OCI-LY1 (cell line): ENCODE measurements at regions not wholly inside any gene's neighbourhood (a gene's known extent, or its start where the extent isn't known, plus 50 kb on each side); places are given as distances from the start of the nearest gene placed in this dataset.

Experiments used
- H2AFZ ChIP-seq: fragments of 200-600 bp; sonication (generic), shearing (Covaris generic); 2 replicates; pipeline ENCODE4 v1.6.0; 2014; ENCODE audit warnings: antibody characterized with exemption, mild to moderate bottlenecking, low read length
- H3F3A ChIP-seq: fragments of 200-600 bp; sonication (generic), shearing (Covaris generic); 2 replicates; pipeline ENCODE4 v1.6.0; 2014; ENCODE audit warnings: mild to moderate bottlenecking, antibody characterized with exemption, low read length, moderate library complexity; ENCODE audit not compliant: insufficient read depth
- H3K27ac ChIP-seq: fragments of 200-600 bp; sonication (generic); 2 replicates; pipeline ENCODE4 v1.5.1; 2014; ENCODE audit warnings: low read length, mixed run types, mild to moderate bottlenecking, low read depth; ENCODE audit not compliant: poor library complexity, severe bottlenecking
- H3K27me3 ChIP-seq: fragments of 200-600 bp; sonication (generic); 2 replicates; pipeline ENCODE4 v1.6.0; 2014; ENCODE audit warnings: antibody characterized with exemption, mild to moderate bottlenecking, low read length, moderate library complexity; ENCODE audit not compliant: insufficient read depth
- H3K36me3 ChIP-seq: fragments of 200-600 bp; sonication (generic); 2 replicates; pipeline ENCODE4 v1.6.1; 2014; ENCODE audit warnings: mild to moderate bottlenecking, antibody characterized with exemption, low read length, moderate library complexity, mixed read lengths; ENCODE audit not compliant: insufficient read depth
- H3K4me1 ChIP-seq: fragments of 200-600 bp; sonication (generic); 2 replicates; pipeline ENCODE4 v1.5.1; 2014; ENCODE audit warnings: mild to moderate bottlenecking, low read length, moderate library complexity; ENCODE audit not compliant: insufficient read depth, severe bottlenecking
- H3K4me2 ChIP-seq: fragments of 200-600 bp; sonication (generic), shearing (Covaris generic); 2 replicates; pipeline ENCODE4 v1.6.1; 2014; ENCODE audit warnings: low read length
- H3K4me3 ChIP-seq: fragments of 200-600 bp; sonication (generic); 2 replicates; pipeline ENCODE4 v1.5.1; 2014; ENCODE audit warnings: low read length, low read depth, mild to moderate bottlenecking, mixed read lengths; ENCODE audit not compliant: poor library complexity, severe bottlenecking
- H3K79me2 ChIP-seq: fragments of 200-600 bp; shearing (Covaris generic); 2 replicates; pipeline ENCODE4 v1.6.1; 2016; ENCODE audit warnings: mixed run types, low read length, mixed read lengths; ENCODE audit not compliant: insufficient read depth
- H3K9ac ChIP-seq: fragments of 200-600 bp; sonication (generic), shearing (Covaris generic); 2 replicates; pipeline ENCODE4 v1.6.1; 2014; ENCODE audit warnings: mild to moderate bottlenecking, low read length, mixed read lengths
- H3K9me2 ChIP-seq: fragments of 200-600 bp; sonication (generic), shearing (Covaris generic); 2 replicates; pipeline ENCODE4 v1.6.1; 2014; ENCODE audit warnings: low read depth, mild to moderate bottlenecking, low read length, mixed read lengths
- H3K9me3 ChIP-seq: fragments of 200-600 bp; shearing (Covaris generic); 2 replicates; pipeline ENCODE4 v1.6.1; 2014; ENCODE audit warnings: low read length, mixed read lengths
- H4K20me1 ChIP-seq: fragments of 200-600 bp; sonication (generic), shearing (Covaris generic); 2 replicates; pipeline ENCODE4 v1.6.0; 2016; ENCODE audit warnings: mild to moderate bottlenecking, low read length; ENCODE audit not compliant: insufficient read depth
- EZH2 ChIP-seq: fragments of 200-600 bp; sonication (generic), shearing (Covaris generic); IDR thresholded peaks from 2 replicates; pipeline ENCODE4 v1.8.0; 2017; ENCODE audit warnings: borderline replicate concordance, mixed run types, mild to moderate bottlenecking, antibody characterized with exemption, low read length, moderate library complexity, mixed read lengths
- TF ChIP-seq, protein P1 (sequence below): fragments of 200-600 bp; sonication (generic), shearing (Covaris generic); IDR thresholded peaks from 2 replicates; pipeline ENCODE4 v1.5.1; 2017; ENCODE audit warnings: mild to moderate bottlenecking, antibody characterized with exemption, low read length, moderate library complexity, mixed read lengths

DNA sequence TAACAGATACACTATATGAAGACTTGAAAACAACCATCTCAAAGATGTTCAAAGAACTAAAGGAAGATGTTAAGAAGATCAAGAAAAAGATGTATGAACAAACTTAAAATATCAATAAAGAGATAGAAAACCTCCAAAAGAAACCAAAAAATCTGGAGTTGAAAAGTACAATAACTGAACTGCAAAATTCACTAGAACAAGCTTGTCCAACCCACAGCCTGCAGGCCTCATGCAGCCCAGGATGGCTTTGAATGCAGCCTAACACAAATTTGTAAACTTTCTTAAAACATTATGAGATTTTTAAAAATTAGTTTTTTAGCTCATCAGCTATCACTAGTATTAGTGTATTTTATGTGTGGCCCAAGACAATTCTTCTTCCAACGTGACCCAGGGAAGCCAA, 77.0 kb upstream of the DCTD start:
- Histone ChIP-seq H3K9me2 (no peaks in the 10 kb centered on the region), H4K20me1 (no peaks in the 10 kb centered on the region), H3K36me3 (no peaks in the 10 kb centered on the region), H2AFZ (no peak overlapping the region), H3K27ac (no peak overlapping the region), H3K79me2 (no peaks in the 10 kb centered on the region), H3K4me2 (no peak overlapping the region), H3K9ac (no peak overlapping the region), H3K27me3 (no peaks in the 10 kb centered on the region), H3F3A (no peaks in the 10 kb centered on the region), H3K4me1 (no peaks in the 10 kb centered on the region), H3K9me3 (no peaks in the 10 kb centered on the region), H3K4me3 (no peak overlapping the region)
- TF ChIP-seq EZH2: no peak
- TF ChIP-seq, protein P1, sequence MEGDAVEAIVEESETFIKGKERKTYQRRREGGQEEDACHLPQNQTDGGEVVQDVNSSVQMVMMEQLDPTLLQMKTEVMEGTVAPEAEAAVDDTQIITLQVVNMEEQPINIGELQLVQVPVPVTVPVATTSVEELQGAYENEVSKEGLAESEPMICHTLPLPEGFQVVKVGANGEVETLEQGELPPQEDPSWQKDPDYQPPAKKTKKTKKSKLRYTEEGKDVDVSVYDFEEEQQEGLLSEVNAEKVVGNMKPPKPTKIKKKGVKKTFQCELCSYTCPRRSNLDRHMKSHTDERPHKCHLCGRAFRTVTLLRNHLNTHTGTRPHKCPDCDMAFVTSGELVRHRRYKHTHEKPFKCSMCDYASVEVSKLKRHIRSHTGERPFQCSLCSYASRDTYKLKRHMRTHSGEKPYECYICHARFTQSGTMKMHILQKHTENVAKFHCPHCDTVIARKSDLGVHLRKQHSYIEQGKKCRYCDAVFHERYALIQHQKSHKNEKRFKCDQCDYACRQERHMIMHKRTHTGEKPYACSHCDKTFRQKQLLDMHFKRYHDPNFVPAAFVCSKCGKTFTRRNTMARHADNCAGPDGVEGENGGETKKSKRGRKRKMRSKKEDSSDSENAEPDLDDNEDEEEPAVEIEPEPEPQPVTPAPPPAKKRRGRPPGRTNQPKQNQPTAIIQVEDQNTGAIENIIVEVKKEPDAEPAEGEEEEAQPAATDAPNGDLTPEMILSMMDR: no peak

DNA sequence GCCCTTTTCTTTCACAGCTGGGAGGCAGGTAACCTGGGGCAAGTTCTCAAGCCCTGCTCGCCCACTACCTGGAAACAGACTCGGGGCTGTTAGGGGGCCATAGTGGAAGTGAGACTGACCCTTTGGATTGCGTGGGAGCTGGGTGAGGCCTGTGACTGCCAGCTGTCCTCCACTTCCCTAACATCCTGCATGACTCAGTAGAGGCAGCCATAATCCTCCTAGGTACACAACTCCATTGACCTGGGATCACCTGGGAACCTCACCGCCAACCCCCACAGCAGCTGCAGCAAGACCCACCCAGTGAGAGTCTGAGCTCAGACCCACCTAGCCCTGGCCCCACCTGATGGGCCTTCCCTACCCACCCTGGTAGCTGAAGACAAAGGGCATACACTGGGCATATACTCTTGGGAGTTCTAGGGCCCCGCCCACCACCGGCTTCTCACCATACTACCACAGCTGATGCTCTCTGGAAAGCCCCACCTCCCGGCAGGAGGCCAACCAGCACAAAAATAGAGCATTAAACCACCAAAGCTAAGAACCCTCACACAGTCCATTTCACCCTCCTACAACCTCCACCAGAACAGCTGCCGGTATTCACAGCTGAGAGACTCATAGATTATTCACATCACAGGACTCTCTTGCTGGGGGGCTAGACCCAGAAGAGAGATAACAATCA, 61.1 kb upstream of the DCTD start:
- TF ChIP-seq, protein P1: no peak
- TF ChIP-seq EZH2: no peak
- no peak overlapping the region for H3K4me3 ChIP-seq
- H3K9me2 ChIP-seq: no peaks in the 10 kb centered on the region
- no peak overlapping the region for H3K27ac ChIP-seq
- H3K4me1 ChIP-seq: no peaks in the 10 kb centered on the region
- no peaks in the 10 kb centered on the region for H3K36me3 ChIP-seq
- H3K79me2 ChIP-seq: no peaks in the 10 kb centered on the region
- H4K20me1 ChIP-seq: no peaks in the 10 kb centered on the region
- no peaks in the 10 kb centered on the region for H3K9me3 ChIP-seq
- H3K4me2 ChIP-seq: no peak overlapping the region
- H2AFZ ChIP-seq: no peak overlapping the region
- no peaks in the 10 kb centered on the region; the same call in 1 of the 2 replicates for H3K27me3 ChIP-seq
- H3F3A ChIP-seq: no peaks in the 10 kb centered on the region
- no peak overlapping the region for H3K9ac ChIP-seq

DNA sequence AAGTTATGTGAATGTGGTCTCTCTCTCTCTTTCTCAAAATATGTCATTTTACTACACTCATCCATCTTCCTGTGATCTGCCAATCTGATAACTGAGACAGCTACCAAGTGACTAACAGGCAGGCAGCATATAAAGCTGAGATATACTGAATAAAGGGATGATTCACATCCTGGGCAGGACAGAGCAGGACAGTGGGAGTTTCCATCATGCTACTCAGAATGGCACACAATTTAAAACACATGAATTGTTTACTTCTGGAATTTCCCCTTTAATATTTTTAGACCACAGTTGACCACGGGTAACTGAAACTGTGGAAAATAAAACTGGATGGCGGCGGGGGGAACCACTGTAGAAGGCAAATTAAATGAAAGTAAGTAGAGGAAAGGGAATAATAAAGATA, 58.6 kb upstream of the DCTD start:
- Histone ChIP-seq H3K27ac (no peak overlapping the region), H3K27me3 (no peaks in the 10 kb centered on the region; the same call in 1 of the 2 replicates), H3K36me3 (no peaks in the 10 kb centered on the region), H3K4me1 (no peaks in the 10 kb centered on the region), H2AFZ (no peak overlapping the region), H3K9me3 (no peaks in the 10 kb centered on the region), H3F3A (no peaks in the 10 kb centered on the region), H4K20me1 (no peaks in the 10 kb centered on the region), H3K9me2 (no peaks in the 10 kb centered on the region), H3K4me3 (no peak overlapping the region), H3K9ac (no peak overlapping the region), H3K4me2 (no peak overlapping the region), H3K79me2 (no peaks in the 10 kb centered on the region)
- TF ChIP-seq, protein P1: no peak
- no peak for TF ChIP-seq EZH2
